GM23338 (cell line): ENCODE measurements at regions not wholly inside any gene's neighbourhood (a gene's known extent, or its start where the extent isn't known, plus 50 kb on each side); places are given as distances from the start of the nearest gene placed in this dataset.

Experiments used
- ATAC-seq: fragments of 200-7000 bp; cut with Tn5 transposase; 3 replicates; pipeline ENCODE4 v1.9.1; 2020
- DNase-seq: peaks from one replicate; pipeline ENCODE4 v3.0.0-alpha.2; 2015; ENCODE audit warnings: low spot score
- H2AFZ ChIP-seq: fragments of 200-600 bp; sonication (generic); 2 replicates; pipeline ENCODE4 v1.8.0; 2016; ENCODE audit warnings: antibody characterized with exemption, mild to moderate bottlenecking, moderate library complexity
- H3F3A ChIP-seq: fragments of 200-600 bp; sonication (generic); replicated peaks from 2 replicates; pipeline ENCODE4 v1.8.0; 2017; ENCODE audit warnings: antibody characterized with exemption, mixed run types, low read depth
- H3K27ac ChIP-seq: fragments of 200-600 bp; sonication (generic); 2 replicates; pipeline ENCODE4 v1.6.1; 2016; ENCODE audit warnings: low read depth
- H3K27me3 ChIP-seq: fragments of 200-600 bp; sonication (generic); 2 replicates; pipeline ENCODE4 v1.8.0; 2016; ENCODE audit warnings: mild to moderate bottlenecking, mixed run types, moderate library complexity; ENCODE audit not compliant: insufficient read depth
- H3K36me3 ChIP-seq: fragments of 200-600 bp; sonication (generic); 2 replicates; pipeline ENCODE4 v1.8.0; 2016; ENCODE audit warnings: mild to moderate bottlenecking; ENCODE audit not compliant: insufficient read depth
- H3K4me1 ChIP-seq: fragments of 200-600 bp; sonication (generic); 2 replicates; pipeline ENCODE4 v1.8.0; 2016; ENCODE audit warnings: mild to moderate bottlenecking, moderate library complexity; ENCODE audit not compliant: insufficient read depth
- H3K4me2 ChIP-seq: fragments of 200-600 bp; sonication (generic); 2 replicates; pipeline ENCODE4 v1.7.1; 2017; ENCODE audit warnings: mixed run types
- H3K4me3 ChIP-seq: fragments of 200-600 bp; sonication (generic); 2 replicates; pipeline ENCODE4 v1.6.1; 2016; ENCODE audit warnings: mixed run types
- H3K79me2 ChIP-seq: fragments of 200-600 bp; sonication (generic); replicated peaks from 2 replicates; pipeline ENCODE4 v1.8.0; 2017; ENCODE audit warnings: mild to moderate bottlenecking; ENCODE audit not compliant: insufficient read depth
- H3K9me2 ChIP-seq: fragments of 200-600 bp; sonication (generic); 2 replicates; pipeline ENCODE4 v1.8.0; 2017; ENCODE audit not compliant: insufficient read depth
- H4K20me1 ChIP-seq: fragments of 200-600 bp; sonication (generic); replicated peaks from 2 replicates; pipeline ENCODE4 v1.8.0; 2017; ENCODE audit warnings: mild to moderate bottlenecking; ENCODE audit not compliant: insufficient read depth
- H3K27ac Mint-ChIP-seq: 2 replicates; pipeline ENCODE4 v1.8.0; 2020; ENCODE audit warnings: inconsistent platforms, mild to moderate bottlenecking, moderate library complexity, mixed read lengths
- H3K27me3 Mint-ChIP-seq: 3 replicates; pipeline ENCODE4 v1.8.0; 2022; ENCODE audit warnings: low read depth, mild to moderate bottlenecking, moderate library complexity, mixed read lengths, inconsistent platforms; ENCODE audit not compliant: insufficient read depth, poor library complexity
- H3K36me3 Mint-ChIP-seq: 3 replicates; pipeline ENCODE4 v1.8.0; 2021; ENCODE audit warnings: low read depth, mild to moderate bottlenecking, inconsistent platforms, moderate library complexity, mixed read lengths
- H3K4me1 Mint-ChIP-seq: 3 replicates; pipeline ENCODE4 v1.8.0; 2020; ENCODE audit warnings: mild to moderate bottlenecking, inconsistent platforms, mixed read lengths
- H3K4me3 Mint-ChIP-seq: 3 replicates; pipeline ENCODE4 v1.8.0; 2021; ENCODE audit warnings: moderate library complexity, mild to moderate bottlenecking, inconsistent platforms, mixed read lengths
- H3K9me3 Mint-ChIP-seq: 3 replicates; pipeline ENCODE4 v1.8.0; 2020; ENCODE audit warnings: moderate library complexity, mild to moderate bottlenecking, inconsistent platforms, mixed read lengths
- EZH2phosphoT487 ChIP-seq: fragments of 200-600 bp; sonication (generic); IDR thresholded peaks from one replicate; pipeline ENCODE4 v1.8.1; 2018; ENCODE audit warnings: antibody characterized with exemption; ENCODE audit not compliant: unreplicated experiment
- NANOG ChIP-seq: IDR thresholded peaks from 2 replicates; pipeline ENCODE4 v1.6.1; 2016; ENCODE audit warnings: antibody characterized with exemption, borderline replicate concordance
- ZNF114 ChIP-seq: fragments of 250-450 bp; sonication (Bioruptor Pico); IDR thresholded peaks from 2 replicates; pipeline ENCODE4 v1.5.0; 2020; ENCODE audit warnings: mild to moderate bottlenecking, moderate library complexity
- ZNF331 ChIP-seq: fragments of 250-450 bp; sonication (Bioruptor Pico); IDR thresholded peaks from 2 replicates; pipeline ENCODE4 v1.5.0; 2020; ENCODE audit warnings: low read depth, mild to moderate bottlenecking, moderate library complexity
- TF ChIP-seq, protein P1 (sequence below): fragments of 250-450 bp; sonication (Bioruptor Pico); IDR thresholded peaks from 2 replicates; pipeline ENCODE4 v1.5.0; 2020; ENCODE audit warnings: mild to moderate bottlenecking, moderate library complexity

- DNase-seq = no peak
- H3K36me3 Mint-ChIP-seq = no peaks in the 10 kb centered on the region
- no peaks in the 10 kb centered on the region for H3K27me3 Mint-ChIP-seq
- H3F3A ChIP-seq = no peaks in the 10 kb centered on the region
- ATAC-seq = no peak
- no peak overlapping the region for H3K4me3 ChIP-seq
- no peaks in the 10 kb centered on the region for H3K79me2 ChIP-seq
- no peaks in the 10 kb centered on the region for H3K36me3 ChIP-seq
- TF ChIP-seq ZNF331 (CRISPR knock-in tag) = no peak
- no peak for TF ChIP-seq ZNF114 (CRISPR knock-in tag)
- H3K4me1 Mint-ChIP-seq = no peaks in the 10 kb centered on the region; the same call in 2 of the 3 replicates
- H3K27me3 ChIP-seq = no peaks in the 10 kb centered on the region
- peaks cover 8% of the 10 kb centered on the region; the same call in 2 of the 3 replicates for H3K9me3 Mint-ChIP-seq
- no peak overlapping the region for H3K27ac Mint-ChIP-seq
- no peak overlapping the region for H3K4me3 Mint-ChIP-seq
- no peak overlapping the region for H2AFZ ChIP-seq
- H3K4me1 ChIP-seq = no peaks in the 10 kb centered on the region
- H3K4me2 ChIP-seq = no peak overlapping the region
- H3K27ac ChIP-seq = no peak overlapping the region
- H4K20me1 ChIP-seq = no peaks in the 10 kb centered on the region
- no peaks in the 10 kb centered on the region for H3K9me2 ChIP-seq
These were observed 1059.7 kb downstream of the TSN start for GRCh38 chr2:122815120-122815519.

DNA sequence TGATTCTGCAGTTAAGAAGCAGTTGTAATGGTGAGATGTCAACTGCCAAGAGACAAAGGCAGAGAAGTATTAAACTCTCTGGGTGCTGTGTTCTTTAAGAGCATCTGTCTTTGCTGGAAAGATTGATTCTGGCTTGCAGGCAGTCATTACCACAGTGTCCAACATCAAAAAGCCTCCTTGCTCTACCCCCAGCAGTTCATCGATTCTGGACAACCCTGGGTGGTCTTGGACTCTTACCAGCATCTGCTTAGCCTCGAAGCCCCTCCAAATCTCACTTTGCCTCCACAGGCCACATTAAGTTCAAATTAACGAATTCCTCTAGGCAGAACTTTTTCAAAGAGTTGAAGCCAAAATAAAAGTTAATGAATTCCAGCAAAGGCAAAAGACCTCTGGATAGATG, 1061.4 kb downstream of the TSN start:
- H3K27me3 Mint-ChIP-seq = no peaks in the 10 kb centered on the region
- Histone ChIP-seq H4K20me1 (no peaks in the 10 kb centered on the region), H3K27me3 (no peaks in the 10 kb centered on the region), H2AFZ (no peak overlapping the region), H3K4me2 (no peak overlapping the region), H3K27ac (no peak overlapping the region), H3K79me2 (no peaks in the 10 kb centered on the region), H3K4me3 (no peak overlapping the region), H3K9me2 (no peaks in the 10 kb centered on the region), H3K4me1 (no peaks in the 10 kb centered on the region), H3K36me3 (no peaks in the 10 kb centered on the region), H3F3A (no peaks in the 10 kb centered on the region)
- H3K9me3 Mint-ChIP-seq = peaks cover 4% of the 10 kb centered on the region; the same call in 1 of the 3 replicates
- H3K4me1 Mint-ChIP-seq = peaks cover 5% of the 10 kb centered on the region
- H3K4me3 Mint-ChIP-seq = no peak overlapping the region
- no peak for ATAC-seq
- no peak for DNase-seq
- TF ChIP-seq, protein P1, sequence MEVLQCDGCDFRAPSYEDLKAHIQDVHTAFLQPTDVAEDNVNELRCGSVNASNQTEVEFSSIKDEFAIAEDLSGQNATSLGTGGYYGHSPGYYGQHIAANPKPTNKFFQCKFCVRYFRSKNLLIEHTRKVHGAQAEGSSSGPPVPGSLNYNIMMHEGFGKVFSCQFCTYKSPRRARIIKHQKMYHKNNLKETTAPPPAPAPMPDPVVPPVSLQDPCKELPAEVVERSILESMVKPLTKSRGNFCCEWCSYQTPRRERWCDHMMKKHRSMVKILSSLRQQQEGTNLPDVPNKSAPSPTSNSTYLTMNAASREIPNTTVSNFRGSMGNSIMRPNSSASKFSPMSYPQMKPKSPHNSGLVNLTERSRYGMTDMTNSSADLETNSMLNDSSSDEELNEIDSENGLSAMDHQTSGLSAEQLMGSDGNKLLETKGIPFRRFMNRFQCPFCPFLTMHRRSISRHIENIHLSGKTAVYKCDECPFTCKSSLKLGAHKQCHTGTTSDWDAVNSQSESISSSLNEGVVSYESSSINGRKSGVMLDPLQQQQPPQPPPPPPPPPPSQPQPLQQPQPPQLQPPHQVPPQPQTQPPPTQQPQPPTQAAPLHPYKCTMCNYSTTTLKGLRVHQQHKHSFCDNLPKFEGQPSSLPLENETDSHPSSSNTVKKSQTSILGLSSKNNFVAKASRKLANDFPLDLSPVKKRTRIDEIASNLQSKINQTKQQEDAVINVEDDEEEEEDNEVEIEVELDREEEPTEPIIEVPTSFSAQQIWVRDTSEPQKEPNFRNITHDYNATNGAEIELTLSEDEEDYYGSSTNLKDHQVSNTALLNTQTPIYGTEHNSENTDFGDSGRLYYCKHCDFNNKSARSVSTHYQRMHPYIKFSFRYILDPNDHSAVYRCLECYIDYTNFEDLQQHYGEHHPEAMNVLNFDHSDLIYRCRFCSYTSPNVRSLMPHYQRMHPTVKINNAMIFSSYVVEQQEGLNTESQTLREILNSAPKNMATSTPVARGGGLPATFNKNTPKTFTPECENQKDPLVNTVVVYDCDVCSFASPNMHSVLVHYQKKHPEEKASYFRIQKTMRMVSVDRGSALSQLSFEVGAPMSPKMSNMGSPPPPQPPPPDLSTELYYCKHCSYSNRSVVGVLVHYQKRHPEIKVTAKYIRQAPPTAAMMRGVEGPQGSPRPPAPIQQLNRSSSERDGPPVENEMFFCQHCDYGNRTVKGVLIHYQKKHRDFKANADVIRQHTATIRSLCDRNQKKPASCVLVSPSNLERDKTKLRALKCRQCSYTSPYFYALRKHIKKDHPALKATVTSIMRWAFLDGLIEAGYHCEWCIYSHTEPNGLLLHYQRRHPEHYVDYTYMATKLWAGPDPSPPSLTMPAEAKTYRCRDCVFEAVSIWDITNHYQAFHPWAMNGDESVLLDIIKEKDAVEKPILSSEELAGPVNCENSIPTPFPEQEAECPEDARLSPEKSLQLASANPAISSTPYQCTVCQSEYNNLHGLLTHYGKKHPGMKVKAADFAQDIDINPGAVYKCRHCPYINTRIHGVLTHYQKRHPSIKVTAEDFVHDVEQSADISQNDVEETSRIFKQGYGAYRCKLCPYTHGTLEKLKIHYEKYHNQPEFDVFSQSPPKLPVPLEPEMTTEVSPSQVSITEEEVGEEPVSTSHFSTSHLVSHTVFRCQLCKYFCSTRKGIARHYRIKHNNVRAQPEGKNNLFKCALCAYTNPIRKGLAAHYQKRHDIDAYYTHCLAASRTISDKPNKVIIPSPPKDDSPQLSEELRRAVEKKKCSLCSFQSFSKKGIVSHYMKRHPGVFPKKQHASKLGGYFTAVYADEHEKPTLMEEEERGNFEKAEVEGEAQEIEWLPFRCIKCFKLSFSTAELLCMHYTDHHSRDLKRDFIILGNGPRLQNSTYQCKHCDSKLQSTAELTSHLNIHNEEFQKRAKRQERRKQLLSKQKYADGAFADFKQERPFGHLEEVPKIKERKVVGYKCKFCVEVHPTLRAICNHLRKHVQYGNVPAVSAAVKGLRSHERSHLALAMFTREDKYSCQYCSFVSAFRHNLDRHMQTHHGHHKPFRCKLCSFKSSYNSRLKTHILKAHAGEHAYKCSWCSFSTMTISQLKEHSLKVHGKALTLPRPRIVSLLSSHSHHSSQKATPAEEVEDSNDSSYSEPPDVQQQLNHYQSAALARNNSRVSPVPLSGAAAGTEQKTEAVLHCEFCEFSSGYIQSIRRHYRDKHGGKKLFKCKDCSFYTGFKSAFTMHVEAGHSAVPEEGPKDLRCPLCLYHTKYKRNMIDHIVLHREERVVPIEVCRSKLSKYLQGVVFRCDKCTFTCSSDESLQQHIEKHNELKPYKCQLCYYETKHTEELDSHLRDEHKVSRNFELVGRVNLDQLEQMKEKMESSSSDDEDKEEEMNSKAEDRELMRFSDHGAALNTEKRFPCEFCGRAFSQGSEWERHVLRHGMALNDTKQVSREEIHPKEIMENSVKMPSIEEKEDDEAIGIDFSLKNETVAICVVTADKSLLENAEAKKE (CRISPR knock-in tag) = no peak
- TF ChIP-seq NANOG (no peak), EZH2phosphoT487 (no peak)
- no peaks in the 10 kb centered on the region for H3K36me3 Mint-ChIP-seq
- no peak overlapping the region for H3K27ac Mint-ChIP-seq
